ENCODE measurements at regions not wholly inside any gene's neighbourhood (a gene's known extent, or its start where the extent isn't known, plus 50 kb on each side); places are given as distances from the start of the nearest gene placed in this dataset.

GRCh38 chr17:71109697-71110096, 940.4 kb downstream of the KCNJ2 start:
- TF ChIP-seq ZFX (IDR thresholded peaks at IDR 0.05) (no peak), CTCF (conservative IDR thresholded peaks at IDR 0.05) (no peak)
